Stomach (tissue), 4 donors: ENCODE measurements at regions not wholly inside any gene's neighbourhood (a gene's known extent, or its start where the extent isn't known, plus 50 kb on each side); places are given as distances from the start of the nearest gene placed in this dataset.

ENCODE experiments used
- POLR2A ChIP-seq, 4 donors: fragments of 450-650 bp; IDR thresholded peaks; one replicate each; pipeline ENCODE4 v1.6.1; 2016; ENCODE audit warnings: antibody characterized with exemption in 4 of 4, control low read depth in 2 of 4, mild to moderate bottlenecking in 1 of 4, moderate library complexity in 1 of 4
- TF ChIP-seq, protein P1 (sequence below), 7 experiments: fragments of 450-650 bp in 4 of 7; fragments of 200-600 bp in 3 of 7; sonication (generic) in 3 of 7; IDR thresholded peaks; one replicate each; pipeline ENCODE4 v1.5.1; 2016 to 2019; ENCODE audit warnings: antibody characterized with exemption in 7 of 7, control low read depth in 2 of 7, mild to moderate bottlenecking in 1 of 7

DNA sequence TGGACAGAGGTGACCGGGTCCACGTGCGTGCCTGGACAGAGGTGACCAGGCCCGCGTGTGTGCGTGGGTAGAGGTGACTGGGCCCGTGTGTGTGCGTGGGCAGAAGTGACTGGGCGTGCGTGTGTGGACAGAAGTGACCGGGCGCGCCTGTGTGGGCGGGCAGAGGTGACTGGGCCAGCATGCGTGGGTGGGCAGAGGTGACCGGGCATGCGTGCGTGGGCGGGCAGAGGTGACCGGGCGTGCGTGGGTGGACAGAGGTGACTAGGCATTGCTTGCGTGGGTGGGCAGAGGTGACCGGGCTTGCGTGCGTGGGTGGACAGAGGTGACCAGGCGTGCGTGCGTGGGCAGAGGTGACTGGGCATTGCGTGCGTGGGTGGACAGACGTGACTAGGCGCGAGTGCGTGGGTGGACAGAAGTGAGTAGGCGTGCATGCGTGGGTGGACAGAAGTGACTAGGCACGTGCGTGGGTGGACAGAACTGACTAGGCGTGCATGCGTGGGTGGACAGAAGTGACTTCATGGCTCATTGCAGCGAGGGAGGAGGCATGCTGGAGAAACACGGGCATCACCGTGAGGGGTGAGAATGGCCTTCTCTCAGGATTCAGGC lies 254.1 kb upstream of the IRX4 start:
- TF ChIP-seq, protein P1, sequence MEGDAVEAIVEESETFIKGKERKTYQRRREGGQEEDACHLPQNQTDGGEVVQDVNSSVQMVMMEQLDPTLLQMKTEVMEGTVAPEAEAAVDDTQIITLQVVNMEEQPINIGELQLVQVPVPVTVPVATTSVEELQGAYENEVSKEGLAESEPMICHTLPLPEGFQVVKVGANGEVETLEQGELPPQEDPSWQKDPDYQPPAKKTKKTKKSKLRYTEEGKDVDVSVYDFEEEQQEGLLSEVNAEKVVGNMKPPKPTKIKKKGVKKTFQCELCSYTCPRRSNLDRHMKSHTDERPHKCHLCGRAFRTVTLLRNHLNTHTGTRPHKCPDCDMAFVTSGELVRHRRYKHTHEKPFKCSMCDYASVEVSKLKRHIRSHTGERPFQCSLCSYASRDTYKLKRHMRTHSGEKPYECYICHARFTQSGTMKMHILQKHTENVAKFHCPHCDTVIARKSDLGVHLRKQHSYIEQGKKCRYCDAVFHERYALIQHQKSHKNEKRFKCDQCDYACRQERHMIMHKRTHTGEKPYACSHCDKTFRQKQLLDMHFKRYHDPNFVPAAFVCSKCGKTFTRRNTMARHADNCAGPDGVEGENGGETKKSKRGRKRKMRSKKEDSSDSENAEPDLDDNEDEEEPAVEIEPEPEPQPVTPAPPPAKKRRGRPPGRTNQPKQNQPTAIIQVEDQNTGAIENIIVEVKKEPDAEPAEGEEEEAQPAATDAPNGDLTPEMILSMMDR (IDR thresholded peaks at IDR 0.05), result no peak
- TF ChIP-seq POLR2A (IDR thresholded peaks at IDR 0.05), result no peak
